Uterus (tissue), 3 donors: ENCODE measurements at regions not wholly inside any gene's neighbourhood (a gene's known extent, or its start where the extent isn't known, plus 50 kb on each side); places are given as distances from the start of the nearest gene placed in this dataset.

Source experiments
- DNase-seq, 2 donors: peaks; one replicate each; pipeline ENCODE4 v3.0.0-alpha.2; 2019 to 2020
- H3K27ac ChIP-seq, 2 donors: fragments of 200-600 bp; sonication (generic); 1 replicate in 1 of 2; 2 replicates in 1 of 2; pipeline ENCODE4 v1.5.1; 2016 to 2018
- H3K27me3 ChIP-seq, 2 donors: fragments of 200-600 bp; sonication (generic); one replicate each; pipeline ENCODE4 v1.5.1; 2018 to 2019; ENCODE audit warnings: control low read depth in 1 of 2
- H3K36me3 ChIP-seq, 2 donors: fragments of 200-600 bp; sonication (generic); one replicate each; pipeline ENCODE4 v1.5.1; 2019; ENCODE audit warnings: control low read depth in 1 of 2
- H3K4me1 ChIP-seq, 2 donors: fragments of 200-600 bp; sonication (generic); one replicate each; pipeline ENCODE4 v1.5.1; 2018 to 2019; ENCODE audit warnings: control low read depth in 1 of 2
- H3K4me3 ChIP-seq, 2 donors: fragments of 200-600 bp; sonication (generic); 1 replicate in 1 of 2; 2 replicates in 1 of 2; pipeline ENCODE4 v1.5.1; 2018 to 2019; ENCODE audit warnings: mild to moderate bottlenecking in 1 of 2
- H3K9me3 ChIP-seq, 2 donors: fragments of 200-600 bp; sonication (generic); one replicate each; pipeline ENCODE4 v1.5.1; 2019; ENCODE audit warnings: control low read depth in 1 of 2
- CTCF ChIP-seq, 4 experiments: fragments of 200-600 bp in 2 of 4; fragments of 450-650 bp in 2 of 4; sonication (generic) in 2 of 4; IDR thresholded peaks; one replicate each; pipeline ENCODE4 v1.5.1; 2016 to 2019; ENCODE audit warnings: antibody characterized with exemption in 4 of 4, mild to moderate bottlenecking in 2 of 4, moderate library complexity in 1 of 4
- POLR2A ChIP-seq, 2 donors: fragments of 450-650 bp; IDR thresholded peaks; one replicate each; pipeline ENCODE4 v1.6.1; 2016; ENCODE audit warnings: antibody characterized with exemption in 2 of 2, mild to moderate bottlenecking in 1 of 2, moderate library complexity in 1 of 2
- intact Hi-C: fragments of 100-400 bp; cut with DNase I; formaldehyde crosslinking; loops from one replicate; pipeline ENCODE4 v1.15.1; 2023; ENCODE audit warnings: low total_unique reads
- donor health status: DM: yes; HTN: yes; CAD: no.

- Histone ChIP-seq H3K4me1 (no peaks in the 10 kb centered on the region), H3K36me3 (no peaks in the 10 kb centered on the region), H3K9me3 (no peaks in the 10 kb centered on the region), H3K4me3 (no peak overlapping the region), H3K27me3 (no peaks in the 10 kb centered on the region), H3K27ac (no peak overlapping the region)
- no peak for DNase-seq
- no peak for TF ChIP-seq POLR2A (IDR thresholded peaks at IDR 0.05)
- no peak for TF ChIP-seq CTCF (IDR thresholded peaks at IDR 0.05)
- intact Hi-C loops: no loop called here
Observed at GRCh38 chr12:12020762-12021161, 50.0 kb upstream of the BCL2L14 start.
